Ovary (tissue), 7 donors: ENCODE measurements at regions not wholly inside any gene's neighbourhood (a gene's known extent, or its start where the extent isn't known, plus 50 kb on each side); places are given as distances from the start of the nearest gene placed in this dataset.
"Not testable (repeated sequence)": the region's sequence is repeated elsewhere in the genome, so short reads cannot be mapped to it uniquely, and the experiment has no call there.

Experiments
- DNase-seq, 5 donors: peaks; one replicate each; pipeline ENCODE4 v3.0.0-alpha.2; 2019 to 2020
- H3K27ac ChIP-seq, 2 donors: fragments of 200-600 bp; one replicate each; pipeline versions ENCODE4 v1.5.1 to v1.8.0; 2019 to 2022
- H3K27me3 ChIP-seq: fragments of 200-600 bp; one replicate; pipeline ENCODE4 v1.8.0; 2022
- H3K36me3 ChIP-seq: fragments of 200-600 bp; sonication (generic); one replicate; pipeline ENCODE4 v1.5.1; 2019
- H3K4me1 ChIP-seq: one replicate; pipeline ENCODE4 v1.8.1; 2013; ENCODE audit warnings: mild to moderate bottlenecking, moderate library complexity; ENCODE audit not compliant: insufficient read depth
- H3K4me3 ChIP-seq: fragments of 200-600 bp; sonication (generic); one replicate; pipeline ENCODE4 v1.5.1; 2017
- H3K9me3 ChIP-seq, 2 donors: fragments of 200-600 bp in 1 of 2; sonication (generic) in 1 of 2; one replicate each; pipeline versions ENCODE4 v1.5.1 to v1.8.1; 2013 to 2019; ENCODE audit warnings: mild to moderate bottlenecking in 1 of 2, moderate library complexity in 1 of 2
- EP300 ChIP-seq: sonication (generic); formaldehyde crosslinking; IDR thresholded peaks from one replicate; pipeline ENCODE4 v1.6.1; 2017; ENCODE audit warnings: antibody characterized with exemption
- POLR2A ChIP-seq: fragments of 450-650 bp; IDR thresholded peaks from one replicate; pipeline ENCODE4 v1.6.1; 2017; ENCODE audit warnings: antibody characterized with exemption, mild to moderate bottlenecking, moderate library complexity
- WGBS, 3 donors: extraction: QIAGEN DNeasy Blood & Tissue Kit in 1 of 3; methylation state at CpG; one replicate each; pipeline versions ENCODE4 v1.1.5 to v1.1.7; 2013 to 2017; 5-methylcytosine and 5-hydroxymethylcytosine counted together
- intact Hi-C, 4 donors: fragments of 100-400 bp; cut with DNase I; formaldehyde crosslinking; loops; one replicate each; pipeline versions ENCODE4 v1.11.0 to v1.15.1; 2022 to 2023
- TF ChIP-seq, protein P1 (sequence below), 3 donors: fragments of 450-650 bp in 2 of 3; fragments of 200-600 bp in 1 of 3; IDR thresholded peaks; one replicate each; pipeline versions ENCODE4 v1.5.1 to v1.8.0; 2016 to 2022; ENCODE audit warnings: antibody characterized with exemption in 3 of 3, mild to moderate bottlenecking in 1 of 3
- donor health status: DM: no; HTN: no; CAD: no; lungs with moderate emphysema.
- donor health status: DM: no; HTN: no; CAD: no.
- donor health status: Bipolar disorder and iron deficiency.
- donor health status: DM: no; HTN: no; CAD: no.
- donor health status: DM: yes; HTN: yes; CAD: no.

DNA sequence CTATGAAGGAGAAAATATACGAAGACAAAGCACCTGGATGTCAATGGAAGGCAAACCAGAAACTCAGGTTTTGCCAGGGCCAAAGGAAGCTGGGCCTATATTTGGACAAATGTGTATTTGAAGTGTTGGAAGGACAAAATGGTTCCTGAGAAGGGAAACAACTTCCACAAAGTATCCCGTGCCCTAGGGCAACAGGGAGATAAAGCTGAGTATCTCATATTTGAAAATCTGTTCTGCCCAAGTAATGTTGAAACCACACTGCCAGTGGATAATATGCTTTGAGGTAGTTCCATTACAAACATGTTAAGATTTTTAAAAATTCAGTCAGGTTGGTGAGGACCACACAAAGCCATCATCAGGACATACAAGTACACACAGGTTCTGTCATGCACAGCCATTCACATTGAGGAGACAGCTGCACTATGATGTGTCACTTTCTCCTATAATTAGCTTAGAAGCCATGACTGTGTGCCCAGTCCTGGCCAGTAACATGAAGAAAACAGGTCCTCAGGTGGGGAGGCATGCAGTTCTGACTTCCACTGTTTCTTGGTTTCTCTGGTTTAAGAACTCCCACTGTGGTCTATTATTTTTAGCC lies 116.4 kb downstream of the PWWP3B start:
- Histone ChIP-seq H3K27ac (no peak overlapping the region), H3K27me3 (peaks cover 2% of the 10 kb centered on the region), H3K4me1 (no peaks in the 10 kb centered on the region), H3K4me3 (no peak overlapping the region), H3K36me3 (no peaks in the 10 kb centered on the region), H3K9me3 (no peaks in the 10 kb centered on the region)
- intact Hi-C loops: no loop called here
- TF ChIP-seq, protein P1, sequence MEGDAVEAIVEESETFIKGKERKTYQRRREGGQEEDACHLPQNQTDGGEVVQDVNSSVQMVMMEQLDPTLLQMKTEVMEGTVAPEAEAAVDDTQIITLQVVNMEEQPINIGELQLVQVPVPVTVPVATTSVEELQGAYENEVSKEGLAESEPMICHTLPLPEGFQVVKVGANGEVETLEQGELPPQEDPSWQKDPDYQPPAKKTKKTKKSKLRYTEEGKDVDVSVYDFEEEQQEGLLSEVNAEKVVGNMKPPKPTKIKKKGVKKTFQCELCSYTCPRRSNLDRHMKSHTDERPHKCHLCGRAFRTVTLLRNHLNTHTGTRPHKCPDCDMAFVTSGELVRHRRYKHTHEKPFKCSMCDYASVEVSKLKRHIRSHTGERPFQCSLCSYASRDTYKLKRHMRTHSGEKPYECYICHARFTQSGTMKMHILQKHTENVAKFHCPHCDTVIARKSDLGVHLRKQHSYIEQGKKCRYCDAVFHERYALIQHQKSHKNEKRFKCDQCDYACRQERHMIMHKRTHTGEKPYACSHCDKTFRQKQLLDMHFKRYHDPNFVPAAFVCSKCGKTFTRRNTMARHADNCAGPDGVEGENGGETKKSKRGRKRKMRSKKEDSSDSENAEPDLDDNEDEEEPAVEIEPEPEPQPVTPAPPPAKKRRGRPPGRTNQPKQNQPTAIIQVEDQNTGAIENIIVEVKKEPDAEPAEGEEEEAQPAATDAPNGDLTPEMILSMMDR (IDR thresholded peaks at IDR 0.05): no peak
- TF ChIP-seq POLR2A (no peak), EP300 (no peak)
- DNase-seq: no peak
- 49 to 60% (median 59%) methylated on average over 2 of the region's 2 CpGs for WGBS, 3 donors

DNA sequence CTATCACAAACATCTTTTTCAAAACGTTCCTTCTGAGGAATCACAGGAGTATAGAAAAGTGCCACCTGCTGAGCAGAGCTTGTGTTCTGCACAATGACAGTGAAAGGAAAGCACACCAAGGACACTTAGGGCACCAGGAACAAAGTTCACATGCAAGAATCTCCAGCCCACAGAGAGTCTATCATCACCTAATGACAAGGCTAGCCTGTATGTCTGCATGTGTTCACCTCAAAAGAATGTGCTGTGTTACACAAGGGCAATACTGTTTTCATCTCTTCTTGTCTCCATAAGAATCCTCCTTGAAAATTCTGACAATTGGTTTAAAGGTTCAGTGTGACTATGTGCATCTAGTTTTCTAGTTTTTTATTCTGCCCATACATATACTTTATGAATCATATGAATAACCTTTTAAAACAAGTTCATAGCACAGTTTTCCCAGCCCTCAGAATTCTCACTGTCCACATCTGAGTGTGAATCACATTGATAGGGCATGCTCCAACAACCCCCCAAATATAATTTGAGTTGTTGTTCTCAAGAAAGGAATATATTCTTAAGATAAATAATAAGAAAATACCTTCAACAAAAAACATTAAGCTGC lies 118.0 kb downstream of the PWWP3B start:
- no peak for TF ChIP-seq POLR2A
- TF ChIP-seq, protein P1 (IDR thresholded peaks at IDR 0.05): no peak
- no peak for TF ChIP-seq EP300
- Histone ChIP-seq H3K27ac (no peak overlapping the region), H3K36me3 (no peaks in the 10 kb centered on the region), H3K4me1 (no peaks in the 10 kb centered on the region), H3K4me3 (no peak overlapping the region), H3K9me3 (no peaks in the 10 kb centered on the region), H3K27me3 (no peaks in the 10 kb centered on the region)
- 8 to 13% (median 11%) methylated on average over 1 of the region's 1 CpG for WGBS, 3 donors
- DNase-seq: no peak
- intact Hi-C loops: no loop called here

DNA sequence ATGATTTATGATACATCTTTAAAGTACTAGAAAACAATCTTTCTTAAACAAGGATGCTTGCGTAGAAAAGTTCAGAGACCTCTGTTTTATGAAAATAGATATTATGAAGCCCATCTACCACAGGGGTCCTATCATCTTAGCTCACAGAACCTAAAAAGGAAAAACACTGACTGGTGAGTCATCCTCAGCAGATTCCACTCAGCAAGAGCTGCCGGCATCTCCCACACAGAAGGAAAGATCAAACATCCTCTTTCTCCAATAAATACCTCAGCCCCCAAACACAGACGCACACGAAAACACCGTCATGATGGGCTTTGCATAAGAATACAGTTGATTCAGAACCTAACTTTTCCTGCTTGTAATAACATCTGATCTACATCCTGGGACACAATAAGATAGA lies 122.7 kb downstream of the PWWP3B start:
- WGBS, 3 donors: no CpG with 5 or more reads among the region's 5 CpGs
- H3K4me3 ChIP-seq, intact Hi-C loops, H3K27me3 ChIP-seq, H3K36me3 ChIP-seq, H3K27ac ChIP-seq, DNase-seq, H3K9me3 ChIP-seq, H3K4me1 ChIP-seq: not testable (repeated sequence)

DNA sequence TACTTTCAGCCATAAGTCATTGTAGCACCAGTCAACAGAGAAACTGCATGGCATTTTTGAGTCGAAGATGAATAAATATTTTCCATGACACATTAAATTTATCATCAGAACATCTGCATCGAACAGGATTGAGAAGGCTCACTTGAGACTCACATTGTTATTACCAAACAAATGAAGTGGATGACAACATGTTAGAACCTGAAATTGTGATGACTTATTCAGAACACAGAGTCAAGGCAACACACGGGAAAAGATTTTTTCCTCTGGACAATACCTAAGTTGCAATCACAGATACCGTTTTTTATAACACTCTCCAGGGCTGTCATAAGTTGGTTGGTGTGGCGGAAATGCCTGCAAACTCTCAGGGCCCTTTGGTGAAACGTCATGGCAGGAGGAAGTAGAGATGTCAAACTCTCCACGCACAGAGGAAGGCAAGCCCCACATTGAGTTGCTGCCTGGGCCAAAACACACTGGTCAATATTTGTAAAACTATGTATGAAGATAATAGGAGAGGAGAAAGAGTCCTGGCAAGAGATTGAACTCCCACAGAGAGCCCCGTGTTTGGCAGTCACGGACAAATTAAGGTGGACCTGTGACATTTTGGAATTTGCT lies 123.8 kb downstream of the PWWP3B start:
- H3K27ac ChIP-seq, H3K36me3 ChIP-seq, H3K9me3 ChIP-seq, H3K27me3 ChIP-seq, H3K4me1 ChIP-seq, H3K4me3 ChIP-seq, intact Hi-C loops, DNase-seq: not testable (repeated sequence)
- WGBS, 3 donors: no CpG with 5 or more reads among the region's 9 CpGs

DNA sequence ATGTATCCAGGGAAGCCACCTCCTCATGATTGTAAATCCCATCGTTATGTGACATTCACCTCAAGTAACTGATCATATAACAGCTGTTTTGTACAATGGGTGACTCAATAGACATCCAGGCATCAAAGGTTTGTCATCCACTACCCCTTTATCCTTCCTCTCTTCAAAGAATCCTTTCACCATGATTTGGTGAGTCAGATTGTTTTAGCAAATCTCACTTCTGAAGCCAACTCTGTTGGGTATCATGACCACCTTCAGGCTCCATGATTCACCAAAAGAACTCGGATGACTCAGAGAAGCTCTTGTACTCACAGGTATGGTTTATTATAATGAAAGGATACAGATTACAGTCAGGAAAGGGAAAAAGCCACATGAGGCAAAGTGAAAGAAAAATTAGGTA lies 132.1 kb downstream of the PWWP3B start:
- Histone ChIP-seq H3K27ac (no peak overlapping the region), H3K4me1 (no peaks in the 10 kb centered on the region), H3K4me3 (no peak overlapping the region), H3K9me3 (no peaks in the 10 kb centered on the region), H3K36me3 (no peaks in the 10 kb centered on the region), H3K27me3 (no peaks in the 10 kb centered on the region)
- TF ChIP-seq POLR2A (no peak), EP300 (no peak)
- TF ChIP-seq, protein P1 (IDR thresholded peaks at IDR 0.05): no peak
- no peak for DNase-seq
- intact Hi-C loops: no loop called here
- 62 to 73% (median 72%) methylated on average over 2 of the region's 2 CpGs for WGBS, 3 donors
